Fibroblast of villous mesenchyme (primary cell): ENCODE measurements at regions not wholly inside any gene's neighbourhood (a gene's known extent, or its start where the extent isn't known, plus 50 kb on each side); places are given as distances from the start of the nearest gene placed in this dataset.

Source experiments
- DNase-seq: peaks from one replicate; pipeline ENCODE4 v3.0.0-alpha.2; 2010; ENCODE audit warnings: low read depth
- H3K4me3 ChIP-seq: 2 replicates; pipeline ENCODE4 v1.5.1; 2011; ENCODE audit warnings: low read depth, mild to moderate bottlenecking, low read length
- TF ChIP-seq, protein P1 (sequence below): IDR thresholded peaks from 2 replicates; pipeline ENCODE4 v1.5.1; 2012; ENCODE audit warnings: low read depth, mild to moderate bottlenecking, low read length; ENCODE audit not compliant: insufficient read depth

DNA sequence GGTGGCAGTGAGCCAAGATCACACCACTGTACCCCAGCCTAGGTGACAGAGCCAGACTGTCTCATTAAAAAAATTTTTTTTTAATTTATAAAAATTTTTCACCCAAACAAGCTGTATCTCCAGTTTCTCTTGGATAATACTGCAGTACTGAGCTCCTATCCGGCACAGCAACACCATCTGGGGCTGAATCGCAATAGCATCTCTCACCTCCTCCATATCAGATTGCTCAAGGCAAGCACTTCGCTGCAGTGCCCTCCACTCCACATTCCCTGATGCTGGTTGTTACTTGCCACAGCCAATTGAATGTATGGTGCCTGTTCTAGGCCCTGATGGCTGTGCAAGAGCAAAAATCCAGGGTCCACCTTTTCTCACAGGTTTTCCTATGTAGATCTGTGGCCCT, 69.3 kb upstream of the FAM241A start:
- no peak overlapping the region for H3K4me3 ChIP-seq
- DNase-seq = no peak
- TF ChIP-seq, protein P1, sequence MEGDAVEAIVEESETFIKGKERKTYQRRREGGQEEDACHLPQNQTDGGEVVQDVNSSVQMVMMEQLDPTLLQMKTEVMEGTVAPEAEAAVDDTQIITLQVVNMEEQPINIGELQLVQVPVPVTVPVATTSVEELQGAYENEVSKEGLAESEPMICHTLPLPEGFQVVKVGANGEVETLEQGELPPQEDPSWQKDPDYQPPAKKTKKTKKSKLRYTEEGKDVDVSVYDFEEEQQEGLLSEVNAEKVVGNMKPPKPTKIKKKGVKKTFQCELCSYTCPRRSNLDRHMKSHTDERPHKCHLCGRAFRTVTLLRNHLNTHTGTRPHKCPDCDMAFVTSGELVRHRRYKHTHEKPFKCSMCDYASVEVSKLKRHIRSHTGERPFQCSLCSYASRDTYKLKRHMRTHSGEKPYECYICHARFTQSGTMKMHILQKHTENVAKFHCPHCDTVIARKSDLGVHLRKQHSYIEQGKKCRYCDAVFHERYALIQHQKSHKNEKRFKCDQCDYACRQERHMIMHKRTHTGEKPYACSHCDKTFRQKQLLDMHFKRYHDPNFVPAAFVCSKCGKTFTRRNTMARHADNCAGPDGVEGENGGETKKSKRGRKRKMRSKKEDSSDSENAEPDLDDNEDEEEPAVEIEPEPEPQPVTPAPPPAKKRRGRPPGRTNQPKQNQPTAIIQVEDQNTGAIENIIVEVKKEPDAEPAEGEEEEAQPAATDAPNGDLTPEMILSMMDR = no peak

DNA sequence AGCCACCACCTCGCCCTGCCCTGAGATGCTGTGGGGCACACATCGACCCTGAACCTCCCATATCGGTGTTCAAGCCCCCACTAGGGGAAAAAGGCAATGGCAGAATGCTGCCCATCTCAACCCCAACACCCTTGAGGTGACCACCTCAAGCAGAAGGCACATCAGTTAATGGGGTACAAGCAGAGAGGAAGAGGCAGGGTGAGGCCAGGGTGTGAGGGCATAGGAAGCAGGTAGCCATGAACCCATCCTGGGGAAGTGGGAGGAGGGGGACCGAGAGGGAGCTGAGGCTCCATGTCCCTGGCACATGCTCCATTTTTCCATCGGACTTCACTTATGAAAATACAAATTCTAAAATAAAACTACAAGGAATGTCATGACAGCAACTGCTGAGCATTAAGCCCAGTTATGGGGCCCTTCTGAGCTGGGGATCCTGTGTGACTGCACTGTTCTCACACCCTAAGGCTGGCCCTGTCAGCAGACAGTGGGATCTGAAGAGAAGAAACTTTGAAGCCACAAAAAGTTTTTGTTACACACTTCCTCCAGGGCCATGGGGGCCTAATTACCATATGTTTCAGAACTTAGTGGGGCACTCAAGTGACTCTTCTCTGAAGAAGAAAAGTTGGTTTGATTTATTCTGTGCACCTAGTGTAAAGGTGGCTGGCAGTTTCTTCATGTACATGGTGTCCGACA, 68.2 kb upstream of the FAM241A start:
- no peak for DNase-seq
- TF ChIP-seq, protein P1 = no peak
- no peak overlapping the region for H3K4me3 ChIP-seq

DNA sequence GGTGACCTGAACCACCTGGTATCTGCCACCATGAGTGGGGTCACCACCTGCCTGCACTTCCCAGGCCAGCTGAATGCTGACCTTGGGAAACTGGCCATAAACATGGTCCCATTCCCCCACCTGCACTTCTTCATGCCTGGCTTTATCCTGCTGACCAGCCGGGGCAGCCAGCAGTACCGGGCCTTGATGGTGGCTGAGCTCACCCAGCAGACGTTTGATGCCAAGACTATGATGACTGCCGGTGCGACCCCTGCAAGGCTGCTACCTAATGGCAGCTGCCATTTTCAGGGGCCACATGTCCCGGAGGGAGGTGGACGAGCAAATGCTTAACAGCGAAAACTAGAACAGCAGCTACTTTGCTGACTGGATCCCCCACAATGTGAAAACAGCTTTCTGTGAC, 67.5 kb upstream of the FAM241A start:
- H3K4me3 ChIP-seq = no peak overlapping the region
- DNase-seq = no peak
- TF ChIP-seq, protein P1 = no peak

DNA sequence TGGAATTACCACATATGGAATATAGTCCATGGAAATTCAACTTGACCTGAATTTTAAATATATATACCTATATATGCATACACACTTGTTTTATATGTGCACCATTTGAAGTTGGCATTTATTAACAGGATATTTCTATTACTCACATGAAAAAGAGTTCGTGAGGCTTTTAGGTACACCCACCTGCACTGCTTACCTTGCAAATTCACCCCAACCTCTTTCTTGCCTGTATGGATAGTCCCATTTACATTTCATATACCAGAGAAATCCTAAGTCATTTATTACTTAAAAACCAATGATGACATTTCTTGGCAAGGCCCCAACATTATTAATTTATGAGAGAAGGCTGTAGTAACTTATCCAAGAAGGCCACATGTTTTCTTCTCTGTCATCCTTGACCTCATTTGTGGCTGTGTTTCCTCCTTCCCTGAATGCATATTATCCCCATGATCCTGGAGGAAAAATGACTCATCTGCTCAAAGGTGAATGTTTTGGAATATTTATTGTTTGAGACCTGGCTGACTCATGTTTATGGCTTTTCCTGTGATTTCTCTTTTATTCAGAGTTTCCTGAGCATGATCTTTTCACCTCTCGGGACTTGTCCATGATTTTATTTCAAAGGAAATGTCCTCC, 62.2 kb upstream of the FAM241A start:
- H3K4me3 ChIP-seq = no peak overlapping the region
- TF ChIP-seq, protein P1 = no peak
- peak; percentile 80 for DNase-seq

DNA sequence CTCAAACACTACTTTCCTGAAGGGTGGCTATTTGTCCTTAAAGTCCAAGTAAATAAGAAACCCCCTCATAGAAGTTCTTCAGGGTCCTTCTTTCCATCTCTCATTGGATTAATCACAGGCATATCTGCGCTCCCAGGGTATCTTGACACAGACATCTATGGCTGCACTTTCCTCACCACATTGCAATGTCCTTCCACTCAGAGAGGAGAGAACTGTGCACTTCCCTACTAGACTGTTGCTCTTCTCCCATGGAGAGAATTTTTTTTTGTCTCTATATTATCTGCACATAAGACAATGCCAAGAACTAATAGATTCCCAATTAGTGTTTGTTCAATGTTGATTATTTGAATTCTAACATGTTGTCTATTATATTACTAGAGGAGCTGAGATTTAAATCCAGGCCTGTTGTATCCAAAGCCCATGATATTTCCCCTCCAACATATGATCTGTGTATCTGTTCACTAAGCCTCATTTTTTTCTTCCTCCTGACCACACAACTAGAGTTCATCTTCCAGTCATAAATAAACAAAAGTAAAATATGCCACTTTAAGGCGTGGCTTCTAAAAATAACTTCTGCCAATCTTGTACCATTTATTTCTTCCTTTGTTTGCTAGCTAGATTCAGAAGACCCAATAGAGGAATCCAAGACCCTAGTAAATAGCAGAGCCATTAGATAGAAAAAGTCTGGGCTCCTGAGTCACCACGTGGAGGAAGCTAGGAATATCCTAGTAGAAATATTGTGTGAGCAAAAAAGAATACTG, 61.5 kb upstream of the FAM241A start:
- no peak overlapping the region for H3K4me3 ChIP-seq
- TF ChIP-seq, protein P1 = no peak
- peak; percentile 31 for DNase-seq

DNA sequence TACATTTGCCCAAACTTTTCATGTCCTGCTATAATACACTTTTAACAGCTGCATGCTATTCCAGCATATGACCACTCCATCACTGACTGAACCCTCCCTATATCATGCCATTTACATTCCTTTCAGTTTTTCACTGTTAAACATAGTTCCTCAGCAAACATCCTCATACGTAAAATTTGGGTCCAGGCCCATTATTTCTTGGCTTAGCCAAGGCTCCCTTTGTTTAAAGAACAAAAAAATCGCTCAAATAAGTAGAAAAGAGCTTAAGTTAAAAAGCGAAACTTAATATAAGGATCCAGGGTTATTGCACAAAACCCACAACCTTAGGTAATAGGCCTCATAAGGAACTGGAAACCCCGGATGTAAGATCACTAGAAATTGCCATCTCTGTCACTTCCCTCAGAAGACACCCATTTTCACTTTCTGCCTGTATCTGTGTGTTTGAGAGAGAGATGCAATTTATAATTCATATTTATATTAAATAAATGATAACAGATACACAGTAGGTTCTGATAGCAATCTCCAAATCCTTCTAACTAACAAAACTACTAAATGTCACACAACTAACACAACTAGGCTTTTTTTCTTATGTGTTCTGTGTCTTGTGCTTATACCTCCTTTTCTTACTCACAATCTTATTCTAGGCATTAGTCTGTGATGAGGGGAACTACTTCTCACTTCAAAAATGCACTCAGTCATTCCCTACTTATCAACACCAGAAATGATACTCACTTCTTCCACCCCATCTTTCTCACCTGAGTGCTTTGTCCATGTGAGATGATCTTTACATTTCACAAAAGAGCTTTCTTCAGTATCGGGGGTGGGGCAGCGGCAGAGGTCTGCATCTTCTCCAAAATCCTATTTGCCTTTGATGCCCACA, 59.9 kb upstream of the FAM241A start:
- DNase-seq = no peak
- TF ChIP-seq, protein P1 = no peak
- H3K4me3 ChIP-seq = no peak overlapping the region
